Neural cell (in vitro differentiated cells): ENCODE measurements at regions not wholly inside any gene's neighbourhood (a gene's known extent, or its start where the extent isn't known, plus 50 kb on each side); places are given as distances from the start of the nearest gene placed in this dataset.

Experiments used
- H2AFZ ChIP-seq: fragments of 200-600, 300-800 bp; sonication (generic), shearing (Covaris generic); 2 replicates; pipeline ENCODE4 v1.6.0; 2014; ENCODE audit warnings: low read depth, mild to moderate bottlenecking, antibody characterized with exemption, low read length, moderate library complexity
- H3F3A ChIP-seq: fragments of 200-600 bp; shearing (Covaris generic); 2 replicates; pipeline ENCODE4 v1.6.1; 2016; ENCODE audit warnings: mild to moderate bottlenecking, moderate library complexity, mixed read lengths, antibody characterized with exemption, low read length; ENCODE audit not compliant: insufficient read depth, poor library complexity, severe bottlenecking
- H3K27ac ChIP-seq: fragments of 200-600, 300-800 bp; sonication (generic), shearing (Covaris generic); 2 replicates; pipeline ENCODE4 v1.5.1; 2014; ENCODE audit warnings: mild to moderate bottlenecking, low read length, moderate library complexity
- H3K27me3 ChIP-seq: fragments of 300-800, 200-600 bp; sonication (generic), shearing (Covaris generic); 2 replicates; pipeline ENCODE4 v1.6.0; 2014; ENCODE audit warnings: mild to moderate bottlenecking, low read depth, low read length, moderate library complexity; ENCODE audit not compliant: insufficient read depth
- H3K36me3 ChIP-seq: fragments of 300-800, 200-600 bp; sonication (generic), shearing (Covaris generic); 2 replicates; pipeline ENCODE4 v1.5.1; 2014; ENCODE audit warnings: mild to moderate bottlenecking, antibody characterized with exemption, low read length, moderate library complexity; ENCODE audit not compliant: insufficient read depth
- H3K4me2 ChIP-seq: fragments of 300-800, 200-600 bp; sonication (generic), shearing (Covaris generic); 2 replicates; pipeline ENCODE4 v1.6.0; 2014; ENCODE audit warnings: mild to moderate bottlenecking, low read length
- H3K4me3 ChIP-seq: fragments of 300-800, 200-600 bp; sonication (generic), shearing (Covaris generic); 2 replicates; pipeline ENCODE4 v1.5.1; 2014; ENCODE audit warnings: mild to moderate bottlenecking, low read length, moderate library complexity
- H3K79me2 ChIP-seq: fragments of 200-600 bp; shearing (Covaris generic); replicated peaks from 2 replicates; pipeline ENCODE4 v1.6.0; 2014; ENCODE audit warnings: mild to moderate bottlenecking, low read length, moderate library complexity; ENCODE audit not compliant: insufficient read depth
- H3K9ac ChIP-seq: fragments of 300-800, 200-600 bp; sonication (generic), shearing (Covaris generic); 2 replicates; pipeline ENCODE4 v1.6.1; 2016; ENCODE audit warnings: mild to moderate bottlenecking, low read length, mixed read lengths
- H3K9me2 ChIP-seq: fragments of 200-600 bp; shearing (Covaris generic); 2 replicates; pipeline ENCODE4 v1.6.1; 2016; ENCODE audit warnings: mild to moderate bottlenecking, low read length, mixed read lengths; ENCODE audit not compliant: insufficient read depth
- H3K9me3 ChIP-seq: fragments of 200-600, 300-800 bp; sonication (generic), shearing (Covaris generic); 2 replicates; pipeline ENCODE4 v1.6.1; 2016; ENCODE audit warnings: mild to moderate bottlenecking, mixed run types, low read length, moderate library complexity, mixed read lengths
- H4K20me1 ChIP-seq: fragments of 200-600 bp; shearing (Covaris generic); 2 replicates; pipeline ENCODE4 v1.6.1; 2016; ENCODE audit warnings: mild to moderate bottlenecking, mixed run types; ENCODE audit not compliant: insufficient read depth
- EP300 ChIP-seq: fragments of 450-650 bp; conservative IDR thresholded peaks from 2 replicates; pipeline ENCODE4 v1.6.1; 2014; ENCODE audit warnings: antibody characterized with exemption, mild to moderate bottlenecking, moderate library complexity; ENCODE audit not compliant: poor library complexity, severe bottlenecking
- EZH2 ChIP-seq: fragments of 200-600, 300-800 bp; shearing (Covaris generic), sonication (generic); IDR thresholded peaks from 2 replicates; pipeline ENCODE4 v1.6.1; 2014; ENCODE audit warnings: antibody characterized with exemption, low read length, borderline replicate concordance, mild to moderate bottlenecking; ENCODE audit not compliant: insufficient read depth, poor library complexity, severe bottlenecking
- MXI1 ChIP-seq: fragments of 450-650 bp; conservative IDR thresholded peaks from 2 replicates; pipeline ENCODE4 v1.6.1; 2014; ENCODE audit warnings: antibody characterized with exemption, mild to moderate bottlenecking; ENCODE audit not compliant: poor library complexity, severe bottlenecking
- POLR2AphosphoS5 ChIP-seq: IDR thresholded peaks from 2 replicates; pipeline ENCODE4 v1.6.1; 2012
- RAD21 ChIP-seq: fragments of 450-650 bp; conservative IDR thresholded peaks from 2 replicates; pipeline ENCODE4 v1.6.1; 2014; ENCODE audit warnings: antibody characterized with exemption, mild to moderate bottlenecking, moderate library complexity
- SMC3 ChIP-seq: fragments of 450-650 bp; conservative IDR thresholded peaks from 2 replicates; pipeline ENCODE4 v1.6.1; 2014; ENCODE audit warnings: antibody characterized with exemption, mild to moderate bottlenecking, moderate library complexity; ENCODE audit not compliant: poor library complexity
- TAF1 ChIP-seq: IDR thresholded peaks from 2 replicates; pipeline ENCODE4 v1.6.1; 2012; ENCODE audit warnings: low read depth
- TF ChIP-seq, protein P1 (sequence below): IDR thresholded peaks from 2 replicates; pipeline ENCODE4 v1.6.1; 2012; ENCODE audit warnings: borderline replicate concordance
- TF ChIP-seq, protein P2 (sequence below): fragments of 450-650 bp; IDR thresholded peaks from 2 replicates; pipeline ENCODE4 v1.5.1; 2014; ENCODE audit warnings: antibody characterized with exemption, mild to moderate bottlenecking, moderate library complexity; ENCODE audit not compliant: poor library complexity, severe bottlenecking

DNA sequence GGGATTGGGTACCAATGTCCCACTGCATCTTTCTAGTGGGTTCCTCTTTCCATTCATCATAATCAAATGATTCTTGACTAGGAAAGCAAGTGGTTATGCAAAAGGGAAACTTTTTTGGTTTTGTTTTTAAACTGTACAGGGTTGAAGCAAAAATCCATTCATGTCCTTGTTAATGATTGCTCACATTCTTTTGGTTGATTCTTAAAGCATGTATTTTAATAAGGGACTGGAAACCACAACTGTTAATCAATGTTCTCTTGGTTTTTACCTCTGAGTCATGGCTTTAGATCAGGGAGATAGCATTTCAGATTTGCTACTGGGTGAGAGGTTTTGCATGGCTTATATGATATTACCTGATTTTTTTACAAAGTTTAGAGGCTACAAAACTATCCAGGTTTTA is 371.7 kb upstream of the RGMA start:
- H3K9me3 ChIP-seq: no peaks in the 10 kb centered on the region
- H3K27ac ChIP-seq: no peak overlapping the region
- H3K27me3 ChIP-seq: no peaks in the 10 kb centered on the region
- H3K36me3 ChIP-seq: no peaks in the 10 kb centered on the region
- TF ChIP-seq EZH2 (no peak), EP300 (no peak), SMC3 (no peak), TAF1 (no peak), POLR2AphosphoS5 (no peak), RAD21 (no peak), MXI1 (no peak)
- TF ChIP-seq, protein P1, sequence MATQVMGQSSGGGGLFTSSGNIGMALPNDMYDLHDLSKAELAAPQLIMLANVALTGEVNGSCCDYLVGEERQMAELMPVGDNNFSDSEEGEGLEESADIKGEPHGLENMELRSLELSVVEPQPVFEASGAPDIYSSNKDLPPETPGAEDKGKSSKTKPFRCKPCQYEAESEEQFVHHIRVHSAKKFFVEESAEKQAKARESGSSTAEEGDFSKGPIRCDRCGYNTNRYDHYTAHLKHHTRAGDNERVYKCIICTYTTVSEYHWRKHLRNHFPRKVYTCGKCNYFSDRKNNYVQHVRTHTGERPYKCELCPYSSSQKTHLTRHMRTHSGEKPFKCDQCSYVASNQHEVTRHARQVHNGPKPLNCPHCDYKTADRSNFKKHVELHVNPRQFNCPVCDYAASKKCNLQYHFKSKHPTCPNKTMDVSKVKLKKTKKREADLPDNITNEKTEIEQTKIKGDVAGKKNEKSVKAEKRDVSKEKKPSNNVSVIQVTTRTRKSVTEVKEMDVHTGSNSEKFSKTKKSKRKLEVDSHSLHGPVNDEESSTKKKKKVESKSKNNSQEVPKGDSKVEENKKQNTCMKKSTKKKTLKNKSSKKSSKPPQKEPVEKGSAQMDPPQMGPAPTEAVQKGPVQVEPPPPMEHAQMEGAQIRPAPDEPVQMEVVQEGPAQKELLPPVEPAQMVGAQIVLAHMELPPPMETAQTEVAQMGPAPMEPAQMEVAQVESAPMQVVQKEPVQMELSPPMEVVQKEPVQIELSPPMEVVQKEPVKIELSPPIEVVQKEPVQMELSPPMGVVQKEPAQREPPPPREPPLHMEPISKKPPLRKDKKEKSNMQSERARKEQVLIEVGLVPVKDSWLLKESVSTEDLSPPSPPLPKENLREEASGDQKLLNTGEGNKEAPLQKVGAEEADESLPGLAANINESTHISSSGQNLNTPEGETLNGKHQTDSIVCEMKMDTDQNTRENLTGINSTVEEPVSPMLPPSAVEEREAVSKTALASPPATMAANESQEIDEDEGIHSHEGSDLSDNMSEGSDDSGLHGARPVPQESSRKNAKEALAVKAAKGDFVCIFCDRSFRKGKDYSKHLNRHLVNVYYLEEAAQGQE: no peak
- TF ChIP-seq, protein P2, sequence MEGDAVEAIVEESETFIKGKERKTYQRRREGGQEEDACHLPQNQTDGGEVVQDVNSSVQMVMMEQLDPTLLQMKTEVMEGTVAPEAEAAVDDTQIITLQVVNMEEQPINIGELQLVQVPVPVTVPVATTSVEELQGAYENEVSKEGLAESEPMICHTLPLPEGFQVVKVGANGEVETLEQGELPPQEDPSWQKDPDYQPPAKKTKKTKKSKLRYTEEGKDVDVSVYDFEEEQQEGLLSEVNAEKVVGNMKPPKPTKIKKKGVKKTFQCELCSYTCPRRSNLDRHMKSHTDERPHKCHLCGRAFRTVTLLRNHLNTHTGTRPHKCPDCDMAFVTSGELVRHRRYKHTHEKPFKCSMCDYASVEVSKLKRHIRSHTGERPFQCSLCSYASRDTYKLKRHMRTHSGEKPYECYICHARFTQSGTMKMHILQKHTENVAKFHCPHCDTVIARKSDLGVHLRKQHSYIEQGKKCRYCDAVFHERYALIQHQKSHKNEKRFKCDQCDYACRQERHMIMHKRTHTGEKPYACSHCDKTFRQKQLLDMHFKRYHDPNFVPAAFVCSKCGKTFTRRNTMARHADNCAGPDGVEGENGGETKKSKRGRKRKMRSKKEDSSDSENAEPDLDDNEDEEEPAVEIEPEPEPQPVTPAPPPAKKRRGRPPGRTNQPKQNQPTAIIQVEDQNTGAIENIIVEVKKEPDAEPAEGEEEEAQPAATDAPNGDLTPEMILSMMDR: no peak
- no peak overlapping the region for H2AFZ ChIP-seq
- no peak overlapping the region for H3K4me2 ChIP-seq
- no peak overlapping the region for H3K4me3 ChIP-seq
- H3K9me2 ChIP-seq: no peaks in the 10 kb centered on the region
- no peaks in the 10 kb centered on the region for H3K79me2 ChIP-seq
- no peaks in the 10 kb centered on the region for H3F3A ChIP-seq
- no peak overlapping the region for H3K9ac ChIP-seq
- no peaks in the 10 kb centered on the region for H4K20me1 ChIP-seq

DNA sequence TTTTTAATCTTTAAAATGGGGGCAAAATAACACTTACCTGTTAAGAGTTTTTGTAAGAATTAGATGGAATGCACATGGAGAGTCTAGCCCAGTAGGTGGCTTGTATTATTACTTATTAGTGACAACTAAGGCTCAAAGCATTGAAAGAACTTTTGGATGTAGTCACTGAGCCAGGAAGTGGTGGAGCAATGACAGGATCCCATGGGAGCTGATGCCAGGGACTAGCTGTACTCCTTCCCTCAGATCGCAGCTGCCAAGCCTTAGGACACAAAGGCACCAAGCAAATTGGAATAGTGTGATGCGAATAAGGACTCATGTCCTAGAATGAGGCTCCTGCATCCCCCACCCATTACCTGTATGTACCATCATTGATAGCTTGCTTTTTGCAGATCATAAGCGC is 370.4 kb upstream of the RGMA start:
- no peak overlapping the region for H3K4me3 ChIP-seq
- no peaks in the 10 kb centered on the region for H3K9me3 ChIP-seq
- H3K27ac ChIP-seq: no peak overlapping the region
- no peaks in the 10 kb centered on the region for H4K20me1 ChIP-seq
- no peak overlapping the region for H3K9ac ChIP-seq
- TF ChIP-seq, protein P1: no peak
- TF ChIP-seq SMC3 (no peak), TAF1 (no peak), EP300 (no peak)
- TF ChIP-seq, protein P2: no peak
- no peaks in the 10 kb centered on the region for H3K36me3 ChIP-seq
- H3F3A ChIP-seq: no peaks in the 10 kb centered on the region
- H3K9me2 ChIP-seq: no peaks in the 10 kb centered on the region
- H3K27me3 ChIP-seq: no peaks in the 10 kb centered on the region
- no peaks in the 10 kb centered on the region for H3K79me2 ChIP-seq
- no peak overlapping the region for H2AFZ ChIP-seq
- no peak overlapping the region for H3K4me2 ChIP-seq
